ENCODE measurements at regions not wholly inside any gene's neighbourhood (a gene's known extent, or its start where the extent isn't known, plus 50 kb on each side); places are given as distances from the start of the nearest gene placed in this dataset.

DNA sequence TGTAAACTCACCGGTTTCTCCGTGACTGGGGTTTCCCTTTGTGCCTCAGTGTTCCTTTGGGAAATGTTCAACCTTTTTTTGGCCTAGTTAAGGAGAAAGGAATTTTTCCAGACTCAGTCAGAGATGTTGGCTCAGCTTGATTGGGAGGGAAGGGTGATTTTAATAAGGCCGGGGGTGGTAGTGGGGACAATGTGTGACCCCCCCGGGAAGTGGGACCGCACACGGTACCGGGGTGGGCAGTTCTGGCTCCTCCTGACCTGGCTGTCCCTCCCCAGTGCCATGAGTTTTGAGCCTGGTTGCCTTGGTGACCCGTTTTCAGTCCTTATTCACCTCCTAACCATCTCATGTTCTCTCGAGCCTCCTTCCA, 132.7 kb downstream of the SNX5 start (continued):
- no peak for TF ChIP-seq ZGPAT (CRISPR knock-in tag; IDR thresholded peaks at IDR 0.05)

DNA sequence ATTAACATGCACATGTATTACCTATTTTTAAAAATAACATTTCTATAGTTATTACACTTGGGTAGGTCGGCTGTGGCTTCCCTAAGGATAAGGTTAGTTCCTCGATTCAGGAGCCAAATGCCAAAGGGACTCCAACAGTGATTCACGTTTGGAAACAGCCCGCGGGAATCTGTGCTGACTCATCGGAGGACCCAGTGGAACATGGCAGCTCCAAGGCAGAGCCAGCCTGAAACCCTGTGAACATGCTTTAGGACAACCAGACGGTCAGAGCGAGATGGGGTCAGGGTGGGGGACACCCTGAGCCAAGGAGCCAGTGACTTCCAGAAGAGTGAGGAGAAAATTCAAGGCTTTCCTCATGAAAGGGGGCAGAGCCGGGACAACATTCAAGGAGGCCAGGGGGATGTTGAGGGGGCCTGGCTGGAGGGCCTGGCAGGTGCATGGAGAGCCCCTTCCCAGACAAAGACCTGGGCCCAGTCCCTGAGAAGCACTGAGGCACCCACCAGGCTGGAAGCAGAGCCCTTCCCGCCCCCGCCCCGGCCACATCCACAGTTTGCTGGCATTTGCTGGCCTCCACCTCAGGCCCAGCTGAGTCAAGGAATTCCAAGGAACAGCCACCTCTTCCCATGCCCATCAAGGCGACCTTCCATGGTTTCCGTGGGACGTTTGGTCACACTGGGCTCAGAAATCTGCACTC, 133.2 kb downstream of the SNX5 start:
- Histone ChIP-seq H3K4me2 (ENCODE audit: low read depth, low read length) (no peak overlapping the region; the same call in 1 of the 2 replicates), H3K79me2 (ENCODE audit: insufficient read depth, low read length) (no peaks in the 10 kb centered on the region), H2AFZ (ENCODE audit: low read length) (peak overlapping the region; percentile 22), H3K27ac (ENCODE audit: extremely low read length, insufficient read depth, low read length) (no peak overlapping the region), H3K4me1 (ENCODE audit: insufficient read depth, low read length) (peaks cover 20% of the 10 kb centered on the region), H3K9me3 (ENCODE audit: low read length) (no peaks in the 10 kb centered on the region; the same call in 1 of the 2 replicates), H3K27me3 (ENCODE audit: control insufficient read depth in 1 of 2, insufficient read depth in 2 of 2, low read length in 2 of 2) (peaks cover 0 to 7% of the 10 kb centered on the region in 2 experiments; a peak in 3 of 5 replicates), H3K9ac (ENCODE audit: insufficient read depth, low read depth, low read length) (no peak overlapping the region), H4K20me1 (ENCODE audit: insufficient read depth, low read length) (no peaks in the 10 kb centered on the region), H3K4me3 (replicated peaks in 1 of 3; ENCODE audit: insufficient read depth in 1 of 3, low read depth in 2 of 3, low read length in 3 of 3) (no peak overlapping the region), H3K36me3 (replicated peaks in 1 of 2; ENCODE audit: control insufficient read depth in 1 of 2, insufficient read depth in 2 of 2, low read length in 2 of 2) (no peaks in the 10 kb centered on the region)
- WGBS (ENCODE audit: low lambda C conversion rate), result 58% methylated on average over 15 of the region's 15 CpGs
- ATAC-seq (peak; percentile 33; the same call in 2 of the 3 replicates), FAIRE-seq (no peak), DNase-seq (ENCODE audit: low spot score) (no peak)
- intact Hi-C loops (cut with micrococcal nuclease; ENCODE audit: unreplicated experiment) (no loop called here), in situ Hi-C loops (cut with HindIII; ENCODE audit: extremely low pct_ligation_motif_present, low pct_unique_long_range_greater_than_20kb) (no loop called here)
- no TSS peak for BruUV-seq (replicated peaks)
- POLR2A ChIA-PET, result interaction anchor here (0.9 to 2.4 kb wide), 7 partner anchors 9 to 153 kb away, joined by 3 to 14 read pairs (median 4); partner anchors contain the start of gene RRBP1
- CTCF ChIA-PET (ENCODE audit: low intra/inter-chr PET ratio, low total read pairs), result no interaction called here
- TF ChIP-seq AKAP8 (CRISPR knock-in tag; IDR thresholded peaks at IDR 0.05) (no peak), SSRP1 (CRISPR knock-in tag; IDR thresholded peaks at IDR 0.05) (no peak), ZSCAN29 (CRISPR knock-in tag; conservative IDR thresholded peaks at IDR 0.05) (no peak), USF2 (IDR thresholded peaks at IDR 0.05; ENCODE audit: low read depth, low read length) (no peak), USF2 (CRISPR knock-in tag; IDR thresholded peaks at IDR 0.05; ENCODE audit: borderline replicate concordance) (no peak), MED13 (CRISPR knock-in tag; IDR thresholded peaks at IDR 0.05) (no peak), CBX5 (CRISPR knock-in tag; IDR thresholded peaks at IDR 0.05; ENCODE audit: borderline replicate concordance) (peak; percentile 54; the same call in 1 of the 2 replicates), ARID2 (CRISPR knock-in tag; IDR thresholded peaks at IDR 0.05; ENCODE audit: borderline replicate concordance) (no peak), CSRNP1 (CRISPR knock-in tag; IDR thresholded peaks at IDR 0.05) (no peak), ZNF138 (CRISPR knock-in tag; IDR thresholded peaks at IDR 0.05; ENCODE audit: low read depth) (no peak), MBNL3 (CRISPR knock-in tag; conservative IDR thresholded peaks at IDR 0.05) (no peak), ELF1 (CRISPR knock-in tag; IDR thresholded peaks at IDR 0.05) (no peak)
- TF ChIP-seq, protein P1, sequence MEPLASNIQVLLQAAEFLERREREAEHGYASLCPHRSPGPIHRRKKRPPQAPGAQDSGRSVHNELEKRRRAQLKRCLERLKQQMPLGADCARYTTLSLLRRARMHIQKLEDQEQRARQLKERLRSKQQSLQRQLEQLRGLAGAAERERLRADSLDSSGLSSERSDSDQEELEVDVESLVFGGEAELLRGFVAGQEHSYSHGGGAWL (CRISPR knock-in tag; IDR thresholded peaks at IDR 0.05), result peak; percentile 10; the same call in 1 of the 2 replicates
- TF ChIP-seq, protein P2, sequence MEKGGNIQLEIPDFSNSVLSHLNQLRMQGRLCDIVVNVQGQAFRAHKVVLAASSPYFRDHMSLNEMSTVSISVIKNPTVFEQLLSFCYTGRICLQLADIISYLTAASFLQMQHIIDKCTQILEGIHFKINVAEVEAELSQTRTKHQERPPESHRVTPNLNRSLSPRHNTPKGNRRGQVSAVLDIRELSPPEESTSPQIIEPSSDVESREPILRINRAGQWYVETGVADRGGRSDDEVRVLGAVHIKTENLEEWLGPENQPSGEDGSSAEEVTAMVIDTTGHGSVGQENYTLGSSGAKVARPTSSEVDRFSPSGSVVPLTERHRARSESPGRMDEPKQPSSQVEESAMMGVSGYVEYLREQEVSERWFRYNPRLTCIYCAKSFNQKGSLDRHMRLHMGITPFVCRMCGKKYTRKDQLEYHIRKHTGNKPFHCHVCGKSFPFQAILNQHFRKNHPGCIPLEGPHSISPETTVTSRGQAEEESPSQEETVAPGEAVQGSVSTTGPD (CRISPR knock-in tag; IDR thresholded peaks at IDR 0.05), result no peak

Measured in HepG2 (cell line).